MM.1S (cell line): ENCODE measurements at regions not wholly inside any gene's neighbourhood (a gene's known extent, or its start where the extent isn't known, plus 50 kb on each side); places are given as distances from the start of the nearest gene placed in this dataset.

Experiments used
- DNase-seq: peaks from one replicate; pipeline ENCODE4 v3.0.0-alpha.2; 2015
- H2AFZ ChIP-seq: fragments of 300-600 bp; sonication (generic); 2 replicates; pipeline ENCODE4 v1.6.0; 2016; ENCODE audit warnings: antibody characterized with exemption, low read length
- H3F3A ChIP-seq: fragments of 300-600 bp; sonication (generic); 2 replicates; pipeline ENCODE4 v1.6.1; 2016; ENCODE audit warnings: mild to moderate bottlenecking, antibody characterized with exemption, low read length, moderate library complexity, mixed read lengths; ENCODE audit not compliant: insufficient read depth
- H3K27ac ChIP-seq: fragments of 300-600 bp; sonication (generic); 2 replicates; pipeline ENCODE4 v1.5.1; 2016; ENCODE audit warnings: mild to moderate bottlenecking, low read length
- H3K27me3 ChIP-seq: fragments of 300-600 bp; sonication (generic); replicated peaks from 2 replicates; pipeline ENCODE4 v1.6.0; 2016; ENCODE audit warnings: low read length; ENCODE audit not compliant: insufficient read depth
- H3K36me3 ChIP-seq: fragments of 300-600 bp; sonication (generic); replicated peaks from 2 replicates; pipeline ENCODE4 v1.6.1; 2016; ENCODE audit warnings: mild to moderate bottlenecking, low read length, mixed read lengths; ENCODE audit not compliant: insufficient read depth
- H3K4me1 ChIP-seq: fragments of 300-600 bp; sonication (generic); 2 replicates; pipeline ENCODE4 v1.6.1; 2016; ENCODE audit warnings: low read length, mixed read lengths
- H3K4me2 ChIP-seq: fragments of 300-600 bp; sonication (generic); 2 replicates; pipeline ENCODE4 v1.6.0; 2016; ENCODE audit warnings: low read depth, low read length
- H3K4me3 ChIP-seq: fragments of 300-600 bp; sonication (generic); 2 replicates; pipeline ENCODE4 v1.5.1; 2016; ENCODE audit warnings: low read length, mixed read lengths
- H3K79me2 ChIP-seq: fragments of 300-600 bp; sonication (generic); 2 replicates; pipeline ENCODE4 v1.6.1; 2016; ENCODE audit warnings: mixed run types, low read length, mixed read lengths
- H3K9ac ChIP-seq: fragments of 300-600 bp; sonication (generic); 2 replicates; pipeline ENCODE4 v1.6.1; 2016; ENCODE audit warnings: low read length, mixed read lengths
- H3K9me2 ChIP-seq: fragments of 300-600 bp; sonication (generic); replicated peaks from 2 replicates; pipeline ENCODE4 v1.6.1; 2016; ENCODE audit warnings: mild to moderate bottlenecking, low read length, mixed read lengths; ENCODE audit not compliant: insufficient read depth
- H3K9me3 ChIP-seq: fragments of 300-600 bp; sonication (generic); replicated peaks from 2 replicates; pipeline ENCODE4 v1.6.1; 2016; ENCODE audit warnings: mild to moderate bottlenecking, low read length, mixed read lengths; ENCODE audit not compliant: insufficient read depth
- H4K20me1 ChIP-seq: fragments of 300-600 bp; sonication (generic); 2 replicates; pipeline ENCODE4 v1.6.1; 2016; ENCODE audit warnings: mild to moderate bottlenecking, low read length, moderate library complexity, mixed read lengths; ENCODE audit not compliant: insufficient read depth
- CTCF ChIP-seq: fragments of 300-600 bp; sonication (generic); IDR thresholded peaks from 2 replicates; pipeline ENCODE4 v1.5.1; 2016; ENCODE audit warnings: antibody characterized with exemption, low read length, mixed read lengths
- EZH2 ChIP-seq: fragments of 300-600 bp; sonication (generic); optimal IDR thresholded peaks from 2 replicates; pipeline ENCODE3; 2017; ENCODE audit warnings: low read depth, mild to moderate bottlenecking, antibody characterized with exemption, low read length, mixed read lengths
- EZH2phosphoT487 ChIP-seq: fragments of 300-600 bp; sonication (generic); IDR thresholded peaks from 2 replicates; pipeline ENCODE4 v1.6.1; 2018; ENCODE audit warnings: antibody characterized with exemption, low read length

- no peak for DNase-seq
- TF ChIP-seq EZH2phosphoT487, result no peak
- TF ChIP-seq EZH2, result no peak
- TF ChIP-seq CTCF, result no peak
- no peaks in the 10 kb centered on the region for H3K79me2 ChIP-seq
Observed at GRCh38 chr2:234608946-234609345, 112.1 kb upstream of the ARL4C start.

GRCh38 chr2:234607691-234608090 lies 110.8 kb upstream of the ARL4C start:
- no peak for DNase-seq

More at GRCh38 chr2:234608946-234609345, 112.1 kb upstream of the ARL4C start:
- H3K9me3 ChIP-seq, result no peaks in the 10 kb centered on the region
- no peaks in the 10 kb centered on the region for H3K36me3 ChIP-seq
- H3K4me2 ChIP-seq, result no peak overlapping the region
- H3K9me2 ChIP-seq, result no peaks in the 10 kb centered on the region
- no peaks in the 10 kb centered on the region for H3F3A ChIP-seq
- H3K27ac ChIP-seq, result no peak overlapping the region
- no peak overlapping the region for H2AFZ ChIP-seq
- no peaks in the 10 kb centered on the region for H3K4me1 ChIP-seq
- no peaks in the 10 kb centered on the region for H4K20me1 ChIP-seq
- H3K9ac ChIP-seq, result no peak overlapping the region
- no peaks in the 10 kb centered on the region for H3K27me3 ChIP-seq
- H3K4me3 ChIP-seq, result no peak overlapping the region

GRCh38 chr2:234606896-234607295 lies 110.0 kb upstream of the ARL4C start:
- no peaks in the 10 kb centered on the region for H3K9me3 ChIP-seq
- TF ChIP-seq CTCF (no peak), EZH2phosphoT487 (no peak), EZH2 (no peak)
- H3K79me2 ChIP-seq, result no peaks in the 10 kb centered on the region
- no peak for DNase-seq
- H3F3A ChIP-seq, result no peaks in the 10 kb centered on the region
- H4K20me1 ChIP-seq, result no peaks in the 10 kb centered on the region
- no peak overlapping the region for H2AFZ ChIP-seq
- H3K4me1 ChIP-seq, result no peaks in the 10 kb centered on the region
- H3K36me3 ChIP-seq, result no peaks in the 10 kb centered on the region
- no peak overlapping the region for H3K4me3 ChIP-seq
- H3K4me2 ChIP-seq, result no peak overlapping the region
- no peaks in the 10 kb centered on the region for H3K9me2 ChIP-seq
- no peak overlapping the region for H3K27ac ChIP-seq
- no peak overlapping the region for H3K9ac ChIP-seq
- no peaks in the 10 kb centered on the region for H3K27me3 ChIP-seq

More at GRCh38 chr2:234607691-234608090, 110.8 kb upstream of the ARL4C start:
- Histone ChIP-seq H3K4me3 (no peak overlapping the region), H3K9me3 (no peaks in the 10 kb centered on the region), H3K27ac (no peak overlapping the region), H4K20me1 (no peaks in the 10 kb centered on the region), H3K27me3 (no peaks in the 10 kb centered on the region), H3K9ac (no peak overlapping the region), H3K4me2 (no peak overlapping the region), H2AFZ (no peak overlapping the region), H3K4me1 (no peaks in the 10 kb centered on the region), H3K36me3 (no peaks in the 10 kb centered on the region), H3K79me2 (no peaks in the 10 kb centered on the region), H3F3A (no peaks in the 10 kb centered on the region), H3K9me2 (no peaks in the 10 kb centered on the region)
- TF ChIP-seq EZH2 (no peak), EZH2phosphoT487 (no peak), CTCF (no peak)
